H1 (cell line): ENCODE measurements at regions not wholly inside any gene's neighbourhood (a gene's known extent, or its start where the extent isn't known, plus 50 kb on each side); places are given as distances from the start of the nearest gene placed in this dataset.

Experiments
- CTCF ChIA-PET: fragments of 300-600 bp; sonication (Branson Sonifier 250); formaldehyde crosslinking; loops from one replicate; lab custom pipeline; 2021; ENCODE audit not compliant: partially characterized antibody; lab: Charles Lee
- POLR2A ChIA-PET: fragments of 300-600 bp; sonication (Branson Sonifier 250); formaldehyde crosslinking; loops from one replicate; lab custom pipeline; 2021; ENCODE audit warnings: inconsistent platforms; ENCODE audit not compliant: partially characterized antibody; lab: Charles Lee
- DNase-seq, 2 experiments: peaks; one replicate each; pipeline versions ENCODE4 v3.0.0 to v3.0.0-alpha.2; 2010 to 2022; ENCODE audit warnings: low spot score in 2 of 2, low read depth in 1 of 2, mixed read lengths in 1 of 2
- FAIRE-seq: peaks from 2 replicates; lab custom pipeline; 2011; peaks lifted over from hg19 to GRCh38; lab: Jason Lieb, UNC
- H2AFZ ChIP-seq: 2 replicates; pipeline ENCODE4 v1.8.1; 2012; ENCODE audit warnings: low read length, inconsistent platforms
- H2AK5ac ChIP-seq: 2 replicates; pipeline ENCODE4 v1.6.1; 2013; ENCODE audit warnings: low read depth, low read length
- H2BK120ac ChIP-seq: replicated peaks from 2 replicates; pipeline ENCODE3; 2013; ENCODE audit warnings: low read depth, low read length, inconsistent platforms
- H2BK12ac ChIP-seq: 2 replicates; pipeline ENCODE4 v1.6.1; 2013; ENCODE audit warnings: low read depth, low read length
- H2BK15ac ChIP-seq: 2 replicates; pipeline ENCODE4 v1.6.1; 2013; ENCODE audit warnings: low read length
- H2BK20ac ChIP-seq: 2 replicates; pipeline ENCODE4 v1.6.1; 2013; ENCODE audit warnings: low read length
- H2BK5ac ChIP-seq: 2 replicates; pipeline ENCODE4 v1.6.1; 2013; ENCODE audit warnings: low read depth, low read length
- H3K14ac ChIP-seq: 2 replicates; pipeline ENCODE4 v1.6.1; 2013; ENCODE audit warnings: inconsistent platforms; ENCODE audit not compliant: insufficient read length
- H3K18ac ChIP-seq: 2 replicates; pipeline ENCODE4 v1.6.1; 2013; ENCODE audit warnings: low read length; ENCODE audit errors: extremely low read depth
- H3K23ac ChIP-seq: 2 replicates; pipeline ENCODE4 v1.6.1; 2013; ENCODE audit warnings: inconsistent platforms; ENCODE audit not compliant: insufficient read length
- H3K23me2 ChIP-seq: 2 replicates; pipeline ENCODE4 v1.6.1; 2013; ENCODE audit warnings: low read depth, low read length
- H3K27ac ChIP-seq: 2 replicates; pipeline ENCODE4 v1.6.1; 2011; ENCODE audit warnings: low read depth, low read length, inconsistent platforms
- H3K27me3 ChIP-seq, 4 experiments: replicated peaks in 1 of 4; 1 replicate in 1 of 4; 2 replicates in 3 of 4; pipeline versions ENCODE4 v1.6.1 to v1.8.1; 2011 to 2013; ENCODE audit warnings: low read length in 3 of 4, mild to moderate bottlenecking in 3 of 4, inconsistent platforms in 2 of 4, mixed read lengths in 2 of 4, moderate library complexity in 1 of 4; ENCODE audit not compliant: control insufficient read depth in 3 of 4, insufficient read depth in 3 of 4; ENCODE audit errors: extremely low read depth in 1 of 4
- H3K36me3 ChIP-seq, 4 experiments: 2 replicates each; pipeline versions ENCODE4 v1.6.1 to v1.8.1; 2011 to 2013; ENCODE audit warnings: mild to moderate bottlenecking in 4 of 4, low read length in 3 of 4, moderate library complexity in 2 of 4, control low read depth in 1 of 4, inconsistent platforms in 1 of 4; ENCODE audit not compliant: insufficient read depth in 4 of 4, control insufficient read depth in 2 of 4
- H3K4ac ChIP-seq: replicated peaks from 2 replicates; pipeline ENCODE3; 2013; ENCODE audit warnings: low read length, low read depth, mixed read lengths, inconsistent platforms; ENCODE audit not compliant: insufficient read length
- H3K4me1 ChIP-seq, 4 experiments: replicated peaks in 1 of 4; 1 replicate in 1 of 4; 2 replicates in 3 of 4; pipeline versions ENCODE4 v1.6.1 to v1.8.1; 2011 to 2013; ENCODE audit warnings: low read length in 3 of 4, inconsistent platforms in 2 of 4, mixed read lengths in 1 of 4; ENCODE audit not compliant: insufficient read depth in 4 of 4, control insufficient read depth in 3 of 4
- H3K4me2 ChIP-seq, 2 experiments: 2 replicates each; pipeline versions ENCODE4 v1.6.1 to v1.8.1; 2011 to 2013; ENCODE audit warnings: low read depth in 2 of 2, low read length in 2 of 2, control low read depth in 1 of 2, inconsistent platforms in 1 of 2, mild to moderate bottlenecking in 1 of 2; ENCODE audit not compliant: insufficient read depth in 1 of 2
- H3K4me3 ChIP-seq, 4 experiments: fragments of 200-600, 300-600 bp in 1 of 4; sonication (generic), shearing (Covaris generic), sonication (Bioruptor Twin) in 1 of 4; 2 replicates each; pipeline versions ENCODE4 v1.5.1 to v1.8.1; 2011 to 2016; ENCODE audit warnings: low read length in 4 of 4, low read depth in 3 of 4, control low read depth in 2 of 4, inconsistent platforms in 2 of 4, mild to moderate bottlenecking in 2 of 4, mixed read lengths in 1 of 4, moderate library complexity in 1 of 4; ENCODE audit not compliant: insufficient read depth in 2 of 4; ENCODE audit errors: extremely low read depth in 1 of 4
- H3K56ac ChIP-seq: replicated peaks from 2 replicates; pipeline ENCODE3; 2013; ENCODE audit warnings: low read depth, mild to moderate bottlenecking, mixed read lengths, low read length, inconsistent platforms; ENCODE audit not compliant: insufficient read length
- H3K79me1 ChIP-seq: 2 replicates; pipeline ENCODE4 v1.6.1; 2013; ENCODE audit warnings: low read depth, low read length, control low read depth
- H3K79me2 ChIP-seq, 2 experiments: 2 replicates each; pipeline versions ENCODE4 v1.6.1 to v1.8.1; 2012 to 2013; ENCODE audit warnings: low read length in 2 of 2, mild to moderate bottlenecking in 2 of 2, inconsistent platforms in 1 of 2; ENCODE audit not compliant: insufficient read depth in 2 of 2, control insufficient read depth in 1 of 2
- H3K9ac ChIP-seq, 4 experiments: replicated peaks in 1 of 4; 1 replicate in 1 of 4; 2 replicates in 3 of 4; pipeline versions ENCODE4 v1.6.1 to v1.8.1; 2011 to 2013; ENCODE audit warnings: low read depth in 3 of 4, low read length in 3 of 4, control low read depth in 2 of 4, mild to moderate bottlenecking in 2 of 4, moderate library complexity in 2 of 4, inconsistent platforms in 1 of 4; ENCODE audit errors: extremely low read depth in 1 of 4
- H3K9me3 ChIP-seq, 2 experiments: 2 replicates each; pipeline versions ENCODE4 v1.6.1 to v1.8.1; 2012 to 2013; ENCODE audit warnings: mild to moderate bottlenecking in 2 of 2, moderate library complexity in 2 of 2, control low read depth in 1 of 2, inconsistent platforms in 1 of 2, low read depth in 1 of 2, low read length in 1 of 2, mixed read lengths in 1 of 2; ENCODE audit not compliant: insufficient read depth in 2 of 2
- H4K20me1 ChIP-seq, 2 experiments: replicated peaks in 1 of 2; 2 replicates each; pipeline versions ENCODE3 to v1.8.1; 2011 to 2013; ENCODE audit warnings: inconsistent platforms in 2 of 2, low read length in 2 of 2, mild to moderate bottlenecking in 1 of 2; ENCODE audit not compliant: insufficient read depth in 2 of 2, control insufficient read depth in 1 of 2
- H4K5ac ChIP-seq: 2 replicates; pipeline ENCODE4 v1.6.1; 2013; ENCODE audit warnings: low read length, low read depth, mixed read lengths, inconsistent platforms; ENCODE audit not compliant: insufficient read length
- H4K8ac ChIP-seq: 2 replicates; pipeline ENCODE4 v1.8.0; 2013; ENCODE audit warnings: mild to moderate bottlenecking, moderate library complexity, low read length, inconsistent platforms; ENCODE audit not compliant: insufficient read depth; ENCODE audit errors: extremely low read depth
- H4K91ac ChIP-seq: replicated peaks from 2 replicates; pipeline ENCODE3; 2013; ENCODE audit warnings: low read length, mixed read lengths, inconsistent platforms; ENCODE audit not compliant: insufficient read length
- ATF3 ChIP-seq: IDR thresholded peaks from 2 replicates; pipeline ENCODE4 v1.6.1; 2011; ENCODE audit warnings: low read depth, mild to moderate bottlenecking, low read length; ENCODE audit not compliant: insufficient read depth
- BCL11A ChIP-seq, 2 experiments: IDR thresholded peaks; one replicate each; pipeline ENCODE4 v1.6.1; 2011; ENCODE audit warnings: low read depth in 2 of 2, low read length in 2 of 2, mild to moderate bottlenecking in 2 of 2
- CBX5 ChIP-seq: fragments of 300-800, 300-1000 bp; sonication (generic); IDR thresholded peaks from 2 replicates; pipeline ENCODE4 v1.7.1; 2016; ENCODE audit warnings: antibody characterized with exemption, low read length, low read depth
- CBX8 ChIP-seq: fragments of 300-800, 300-1000 bp; sonication (generic); IDR thresholded peaks from 2 replicates; pipeline ENCODE4 v1.7.1; 2016; ENCODE audit warnings: low read depth, low read length, borderline replicate concordance
- CTCF ChIP-seq, 3 experiments: IDR thresholded peaks; 1 replicate in 2 of 3; 2 replicates in 1 of 3; pipeline versions ENCODE4 v1.5.1 to v1.6.1; 2011; ENCODE audit warnings: low read length in 3 of 3, mild to moderate bottlenecking in 3 of 3, inconsistent platforms in 2 of 3, low read depth in 1 of 3, moderate library complexity in 1 of 3; ENCODE audit not compliant: insufficient read depth in 1 of 3; ENCODE audit errors: control extremely low read depth in 1 of 3
- KDM1A ChIP-seq: fragments of 200-600, 300-600 bp; sonication (generic); IDR thresholded peaks from 2 replicates; pipeline ENCODE4 v1.7.1; 2016; ENCODE audit warnings: mild to moderate bottlenecking, low read length, borderline replicate concordance
- KDM4A ChIP-seq: IDR thresholded peaks from one replicate; pipeline ENCODE4 v1.7.1; 2012; ENCODE audit warnings: low read depth, mild to moderate bottlenecking, moderate library complexity, low read length, inconsistent platforms; ENCODE audit not compliant: severe bottlenecking
- MAFK ChIP-seq: IDR thresholded peaks from 2 replicates; pipeline ENCODE4 v1.6.1; 2012; ENCODE audit warnings: low read depth, mild to moderate bottlenecking, improper control_type of control experiment, low read length
- NANOG ChIP-seq: IDR thresholded peaks from 2 replicates; pipeline ENCODE4 v1.6.1; 2011; ENCODE audit warnings: low read length, low read depth, mild to moderate bottlenecking, inconsistent platforms; ENCODE audit not compliant: insufficient read depth, poor library complexity, severe bottlenecking
- RBBP5 ChIP-seq: IDR thresholded peaks from 2 replicates; pipeline ENCODE4 v1.7.1; 2012; ENCODE audit warnings: low read depth, mild to moderate bottlenecking, inconsistent platforms, low read length, moderate library complexity, borderline replicate concordance
- SP2 ChIP-seq: IDR thresholded peaks from 2 replicates; pipeline ENCODE4 v1.6.1; 2012; ENCODE audit warnings: mild to moderate bottlenecking, low read length, inconsistent platforms
- WGBS, 2 experiments: shearing (Covaris generic) in 1 of 2; methylation state at CpG; one replicate each; pipeline versions ENCODE4 v1.1.6 to v1.1.7; 2013 to 2015; ENCODE audit warnings: low lambda C conversion rate in 2 of 2, mixed read lengths in 2 of 2, inconsistent platforms in 1 of 2, low coverage in 1 of 2, missing lambda C conversion rate in 1 of 2; ENCODE audit not compliant: insufficient replicate concordance in 2 of 2, insufficient coverage in 1 of 2, insufficient read length in 1 of 2; ENCODE audit errors: extremely low coverage in 1 of 2, missing lambda C conversion rate in 1 of 2; 5-methylcytosine and 5-hydroxymethylcytosine counted together

- H4K5ac ChIP-seq = no peak overlapping the region
- no peak overlapping the region for H3K18ac ChIP-seq
- FAIRE-seq (no peak), DNase-seq (no peak)
- H3K4ac ChIP-seq = no peak overlapping the region
- H2BK12ac ChIP-seq = no peak overlapping the region
- CTCF ChIA-PET = no interaction called here
- H3K4me2 ChIP-seq = no peak overlapping the region
- H3K56ac ChIP-seq = no peak overlapping the region
- H4K20me1 ChIP-seq = no peaks in the 10 kb centered on the region
- no peak overlapping the region for H3K4me3 ChIP-seq
- no peak overlapping the region for H3K23ac ChIP-seq
- no peak overlapping the region for H2AK5ac ChIP-seq
- no peaks in the 10 kb centered on the region for H3K79me2 ChIP-seq
- H2AFZ ChIP-seq = no peak overlapping the region
- H3K23me2 ChIP-seq = no peaks in the 10 kb centered on the region; the same call in 1 of the 2 replicates
- H3K27ac ChIP-seq = no peak overlapping the region
- H2BK15ac ChIP-seq = no peak overlapping the region
- no peak overlapping the region for H2BK20ac ChIP-seq
- H3K27me3 ChIP-seq = 0 out of 7 replicates have a peak, but pooled peaks cover 0 to 4% (median 0%) of the 10 kb centered on the region in 4 experiments
- H3K14ac ChIP-seq = no peak overlapping the region
- no peak overlapping the region for H2BK5ac ChIP-seq
- no peak overlapping the region for H2BK120ac ChIP-seq
- H3K9me3 ChIP-seq = peaks cover 5% of the 10 kb centered on the region in 2 experiments; a peak in 2 of 4 replicates
- H3K36me3 ChIP-seq = no peaks in the 10 kb centered on the region
- H3K4me1 ChIP-seq = peaks cover 0 to 5% (median 0%) of the 10 kb centered on the region in 4 experiments; a peak in 3 of 7 replicates
- no peak overlapping the region for H4K91ac ChIP-seq
- H4K8ac ChIP-seq = no peak overlapping the region
- 94% methylated on average over 4 of the region's 4 CpGs; no CpG with 5 or more reads in 1 of the 2 experiments for WGBS, 2 experiments
- H3K79me1 ChIP-seq = no peaks in the 10 kb centered on the region
- POLR2A ChIA-PET = no interaction called here
- H3K9ac ChIP-seq = no peak overlapping the region
- TF ChIP-seq BCL11A (IDR thresholded peaks at IDR 0.05; ENCODE audit: low read depth in 2 of 2, low read length in 2 of 2) (no peak), KDM4A (no peak), ATF3 (no peak), KDM1A (no peak), RBBP5 (no peak), CTCF (IDR thresholded peaks at IDR 0.05; ENCODE audit: control extremely low read depth in 1 of 3, insufficient read depth in 1 of 3, low read depth in 1 of 3, low read length in 3 of 3) (no peak), CBX8 (no peak), CBX5 (no peak), SP2 (no peak), MAFK (no peak), NANOG (no peak)
Observed at GRCh38 chr11:97862021-97862420, 1158.7 kb upstream of the CNTN5 start.
